Vagina (tissue), 2 donors: ENCODE measurements at regions not wholly inside any gene's neighbourhood (a gene's known extent, or its start where the extent isn't known, plus 50 kb on each side); places are given as distances from the start of the nearest gene placed in this dataset.

Experiments
- POLR2A ChIP-seq, 2 donors: fragments of 450-650 bp; IDR thresholded peaks; one replicate each; pipeline ENCODE4 v1.6.1; 2017; ENCODE audit warnings: antibody characterized with exemption in 2 of 2, mild to moderate bottlenecking in 2 of 2, moderate library complexity in 2 of 2
- POLR2AphosphoS5 ChIP-seq, 2 donors: sonication (generic); formaldehyde crosslinking; IDR thresholded peaks; one replicate each; pipeline ENCODE4 v1.9.0; 2017; ENCODE audit warnings: antibody characterized with exemption in 2 of 2, mild to moderate bottlenecking in 2 of 2, low read depth in 1 of 2; ENCODE audit not compliant: insufficient read depth in 1 of 2
- TF ChIP-seq, protein P1 (sequence below), 3 experiments: fragments of 450-650 bp in 2 of 3; fragments of 200-600 bp in 1 of 3; sonication (generic) in 1 of 3; IDR thresholded peaks; one replicate each; pipeline ENCODE4 v1.5.1; 2017 to 2019; ENCODE audit warnings: antibody characterized with exemption in 3 of 3, mild to moderate bottlenecking in 2 of 3, moderate library complexity in 2 of 3

DNA sequence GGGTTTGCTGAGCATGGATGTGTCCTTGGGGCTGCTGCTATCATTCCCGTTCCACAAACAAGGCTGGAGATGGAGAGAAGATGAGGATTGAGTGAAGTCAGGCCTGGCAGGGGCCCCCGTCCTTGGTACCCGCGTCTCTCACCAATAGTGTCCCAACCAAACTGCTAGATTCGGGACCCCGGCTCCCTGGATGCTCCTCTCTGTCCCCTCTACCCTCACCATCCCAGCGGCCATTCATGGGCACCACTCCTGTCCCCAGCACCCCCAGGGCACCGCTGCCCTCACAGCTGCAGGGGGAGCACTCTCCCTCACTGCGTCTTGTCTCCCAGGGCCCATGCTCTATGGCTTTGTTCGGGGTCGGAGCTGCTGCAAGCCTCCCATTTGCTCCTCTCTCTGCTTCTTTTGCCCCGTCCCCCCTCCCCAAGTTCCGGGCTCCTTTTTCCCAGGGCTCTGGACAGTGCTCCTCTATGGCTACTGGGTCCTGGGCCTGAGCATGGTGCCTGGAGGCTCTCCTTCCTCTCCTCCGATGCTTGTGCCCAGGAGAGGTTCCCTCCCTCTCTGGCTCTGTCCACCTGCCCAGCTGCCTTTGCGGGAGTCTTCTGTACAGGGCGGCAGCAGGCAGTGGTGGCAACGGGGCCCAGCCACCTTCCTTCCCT, 219.5 kb downstream of the TEX29 start:
- TF ChIP-seq POLR2A (IDR thresholded peaks at IDR 0.05) (no peak), POLR2AphosphoS5 (IDR thresholded peaks at IDR 0.05; ENCODE audit: insufficient read depth in 1 of 2, low read depth in 1 of 2) (no peak)
- TF ChIP-seq, protein P1, sequence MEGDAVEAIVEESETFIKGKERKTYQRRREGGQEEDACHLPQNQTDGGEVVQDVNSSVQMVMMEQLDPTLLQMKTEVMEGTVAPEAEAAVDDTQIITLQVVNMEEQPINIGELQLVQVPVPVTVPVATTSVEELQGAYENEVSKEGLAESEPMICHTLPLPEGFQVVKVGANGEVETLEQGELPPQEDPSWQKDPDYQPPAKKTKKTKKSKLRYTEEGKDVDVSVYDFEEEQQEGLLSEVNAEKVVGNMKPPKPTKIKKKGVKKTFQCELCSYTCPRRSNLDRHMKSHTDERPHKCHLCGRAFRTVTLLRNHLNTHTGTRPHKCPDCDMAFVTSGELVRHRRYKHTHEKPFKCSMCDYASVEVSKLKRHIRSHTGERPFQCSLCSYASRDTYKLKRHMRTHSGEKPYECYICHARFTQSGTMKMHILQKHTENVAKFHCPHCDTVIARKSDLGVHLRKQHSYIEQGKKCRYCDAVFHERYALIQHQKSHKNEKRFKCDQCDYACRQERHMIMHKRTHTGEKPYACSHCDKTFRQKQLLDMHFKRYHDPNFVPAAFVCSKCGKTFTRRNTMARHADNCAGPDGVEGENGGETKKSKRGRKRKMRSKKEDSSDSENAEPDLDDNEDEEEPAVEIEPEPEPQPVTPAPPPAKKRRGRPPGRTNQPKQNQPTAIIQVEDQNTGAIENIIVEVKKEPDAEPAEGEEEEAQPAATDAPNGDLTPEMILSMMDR (IDR thresholded peaks at IDR 0.05): no peak
